GM19395 (cell line): ENCODE measurements at regions not wholly inside any gene's neighbourhood (a gene's known extent, or its start where the extent isn't known, plus 50 kb on each side); places are given as distances from the start of the nearest gene placed in this dataset.
"Not testable (repeated sequence)": the region's sequence is repeated elsewhere in the genome, so short reads cannot be mapped to it uniquely, and the experiment has no call there.

Experiments used
- ATAC-seq: cut with Tn5 transposase; IDR thresholded peaks from one replicate; pipeline ENCODE4 v1.9.1; 2021; ENCODE audit warnings: mild to moderate bottlenecking, moderate library complexity; ENCODE audit not compliant: unreplicated experiment

DNA sequence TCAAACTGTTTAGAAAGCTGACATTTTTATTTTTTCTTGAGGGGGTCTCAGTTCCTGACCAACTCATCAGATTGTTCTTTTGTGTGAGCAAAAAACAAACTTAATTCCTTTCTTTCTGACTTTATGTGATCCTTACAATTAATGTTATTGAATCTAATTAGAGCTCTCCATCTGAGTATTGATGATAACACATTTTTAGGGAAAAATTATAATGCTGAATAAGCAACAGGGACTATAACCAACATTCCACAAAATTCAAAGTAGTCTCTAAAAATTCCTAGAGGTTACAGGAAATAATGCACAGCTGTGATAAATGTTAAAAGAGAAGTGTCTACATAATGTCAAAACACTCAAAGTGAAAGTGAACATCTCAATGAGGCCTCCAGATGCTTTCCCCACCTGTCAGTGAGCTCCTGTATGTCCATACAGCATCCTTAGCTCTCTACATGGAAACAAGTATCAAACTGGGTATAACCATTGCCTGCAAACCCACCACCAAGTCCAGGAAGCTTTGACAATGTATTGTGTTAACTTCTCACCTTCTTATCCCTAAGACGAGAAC, 786.0 kb upstream of the SLC39A10 start:
- no peak for ATAC-seq

DNA sequence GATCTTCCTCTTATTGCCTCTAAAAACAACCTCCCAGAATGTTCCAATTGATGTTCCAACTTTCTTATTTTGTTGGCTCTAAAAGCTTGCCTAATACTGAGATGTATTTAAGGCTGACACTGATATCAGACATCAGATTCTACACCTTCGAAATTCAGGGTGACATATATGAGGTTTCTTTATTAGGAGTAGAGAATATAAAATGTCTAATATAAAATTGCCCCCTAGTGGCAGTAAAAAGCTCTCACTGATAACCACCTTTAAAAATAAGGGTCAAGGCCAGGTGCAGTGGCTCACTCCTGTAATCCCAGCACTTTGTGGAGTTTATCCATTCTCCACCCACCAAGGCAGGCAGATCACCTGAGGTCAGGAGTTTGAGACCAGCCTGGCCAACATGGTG, 789.7 kb upstream of the SLC39A10 start:
- peak; percentile 70 for ATAC-seq

DNA sequence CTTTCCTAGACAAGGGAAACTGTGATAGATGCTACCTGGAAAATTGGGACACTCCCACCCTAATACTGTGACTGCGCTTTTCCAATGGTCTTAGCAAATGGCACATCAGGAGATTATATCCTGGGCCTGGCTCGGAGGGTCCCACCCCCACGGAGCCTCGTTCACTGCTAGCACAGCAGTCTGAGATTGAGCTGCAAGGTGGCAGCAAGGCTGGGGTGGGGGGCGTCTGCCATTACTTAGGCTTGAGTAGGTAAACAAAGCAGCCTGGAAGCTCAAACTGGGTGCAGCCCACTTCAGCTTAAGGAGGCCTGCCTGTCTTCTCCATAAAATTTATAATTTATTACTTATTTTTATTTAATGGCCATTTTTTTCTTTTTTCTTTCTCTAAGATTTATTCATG, 802.1 kb upstream of the SLC39A10 start:
- no peak for ATAC-seq

GRCh38 chr2:194842871-194843270, 814.2 kb upstream of the SLC39A10 start:
- ATAC-seq, result no peak

GRCh38 chr2:194834371-194834770, 822.7 kb upstream of the SLC39A10 start:
- ATAC-seq, result not testable (repeated sequence)

- ATAC-seq, result no peak
Observed at GRCh38 chr2:194826241-194826640, 830.8 kb upstream of the SLC39A10 start.

DNA sequence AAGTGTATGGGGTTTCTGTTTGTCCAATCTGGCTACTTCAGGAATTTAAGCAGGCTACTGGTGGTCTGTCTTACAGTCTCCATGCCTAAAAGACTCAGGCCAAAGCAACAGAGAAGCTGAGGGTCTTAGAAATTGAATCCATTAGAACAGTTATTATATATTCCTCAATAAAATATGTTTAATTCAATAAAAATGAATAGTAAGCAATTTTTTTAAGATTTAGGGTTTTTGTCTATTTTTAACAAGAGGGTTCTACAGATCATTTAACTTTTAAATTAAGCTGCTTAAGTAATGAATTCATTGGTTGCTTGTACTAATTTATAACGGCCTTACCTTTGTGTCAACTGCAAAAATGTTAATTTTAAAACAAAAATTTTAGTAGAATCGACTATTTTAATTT, 832.6 kb upstream of the SLC39A10 start:
- ATAC-seq, result no peak

DNA sequence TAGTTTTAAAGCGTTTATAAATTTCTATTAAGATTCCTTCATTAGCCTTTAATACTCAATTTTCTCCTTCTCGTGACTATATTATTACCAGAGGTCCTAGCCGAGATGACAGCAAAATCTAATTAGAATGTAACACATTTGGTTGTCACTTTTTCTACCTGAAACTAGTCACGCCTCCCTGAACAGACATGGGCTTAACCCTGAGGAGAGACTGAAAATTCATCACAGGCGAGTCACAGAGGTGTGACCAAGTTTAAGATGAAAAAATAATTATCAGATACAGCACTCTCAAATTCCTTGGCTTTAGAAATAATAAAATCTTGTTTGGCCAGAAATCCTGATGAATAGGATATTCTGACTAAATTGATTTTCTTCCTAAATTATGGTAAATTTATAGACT, 834.4 kb upstream of the SLC39A10 start:
- ATAC-seq, result no peak

DNA sequence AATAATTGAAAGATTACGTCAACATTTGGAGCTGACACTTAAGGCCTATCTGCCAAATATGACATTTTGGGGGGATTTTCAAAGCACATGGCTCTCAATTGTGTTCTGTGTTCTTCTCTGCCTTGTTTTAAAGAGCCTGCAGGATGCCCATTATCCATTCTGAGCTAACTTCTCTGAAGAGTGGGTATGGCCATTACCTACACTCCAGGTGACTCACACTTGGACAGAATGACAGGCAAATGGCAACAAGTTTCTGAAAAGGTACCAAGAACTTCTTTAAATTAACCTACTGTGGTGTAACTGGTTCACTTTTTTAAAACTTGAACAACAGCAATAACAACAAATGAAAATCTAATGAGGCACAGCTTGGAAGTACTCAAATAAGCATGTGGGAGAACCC, 834.9 kb upstream of the SLC39A10 start:
- no peak for ATAC-seq

- ATAC-seq, result no peak
Observed at GRCh38 chr2:194819367-194819766, 837.7 kb upstream of the SLC39A10 start.

GRCh38 chr2:194815475-194815874, 841.6 kb upstream of the SLC39A10 start:
- ATAC-seq, result no peak

DNA sequence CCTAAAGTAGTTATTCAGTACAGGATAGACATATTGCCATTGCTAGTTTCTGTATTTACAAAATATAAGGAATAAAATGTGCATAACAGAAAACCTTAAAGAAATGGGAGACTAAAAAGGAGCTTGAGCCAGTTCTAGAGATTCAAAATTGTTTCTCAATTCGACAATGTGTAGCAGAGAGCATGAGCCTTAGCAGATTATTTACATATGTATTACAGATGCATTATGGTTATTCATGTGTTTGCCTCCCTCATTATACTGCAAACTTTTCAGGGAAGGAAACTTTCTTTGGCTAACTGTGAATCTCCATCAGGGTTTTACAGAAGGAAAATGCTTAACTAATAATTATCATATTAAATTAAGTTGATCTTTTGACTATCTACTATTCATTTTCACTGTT, 854.4 kb upstream of the SLC39A10 start:
- no peak for ATAC-seq

DNA sequence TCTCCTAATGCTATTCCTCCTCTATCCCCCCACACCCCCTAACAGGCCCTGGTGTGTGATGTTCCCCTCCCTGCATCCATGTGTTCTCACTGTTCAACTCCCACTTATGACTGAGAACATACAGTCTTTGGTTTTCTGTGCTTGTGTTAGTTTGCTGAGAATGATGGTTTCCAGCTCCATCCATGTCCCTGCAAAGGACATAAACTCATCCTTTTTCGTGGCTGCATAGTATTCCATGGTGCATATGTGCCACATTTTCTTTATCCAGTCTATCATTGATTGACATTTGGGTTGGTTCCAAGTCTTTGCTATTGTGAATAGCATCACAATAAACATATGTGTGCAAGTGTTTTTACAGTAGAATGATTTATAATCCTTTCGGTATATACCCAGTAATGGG, 870.0 kb upstream of the SLC39A10 start:
- ATAC-seq, result not testable (repeated sequence)

GRCh38 chr2:194771394-194771793, 885.6 kb upstream of the SLC39A10 start:
- not testable (repeated sequence) for ATAC-seq

- ATAC-seq, result no peak
Observed at GRCh38 chr2:194769030-194769429, 888.0 kb upstream of the SLC39A10 start.

DNA sequence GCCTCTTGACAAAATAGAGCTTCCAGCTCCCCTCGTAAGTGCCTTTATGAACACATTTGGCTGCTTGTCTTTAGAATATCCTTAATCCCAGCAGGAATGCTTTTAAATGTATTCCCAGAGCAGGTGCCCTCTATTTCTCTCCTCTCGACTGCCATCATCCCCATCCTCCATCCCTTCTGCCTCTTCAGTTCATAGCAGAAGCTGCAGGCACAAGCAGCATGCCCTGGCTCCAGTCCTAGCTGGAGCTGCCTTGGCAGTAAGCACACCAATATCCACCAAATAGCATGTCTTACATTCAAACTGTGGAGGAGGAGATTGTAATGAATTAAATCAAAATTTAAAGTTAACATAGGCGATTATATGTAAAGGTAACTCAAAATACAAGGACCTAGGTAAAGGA, 891.3 kb upstream of the SLC39A10 start:
- no peak for ATAC-seq

DNA sequence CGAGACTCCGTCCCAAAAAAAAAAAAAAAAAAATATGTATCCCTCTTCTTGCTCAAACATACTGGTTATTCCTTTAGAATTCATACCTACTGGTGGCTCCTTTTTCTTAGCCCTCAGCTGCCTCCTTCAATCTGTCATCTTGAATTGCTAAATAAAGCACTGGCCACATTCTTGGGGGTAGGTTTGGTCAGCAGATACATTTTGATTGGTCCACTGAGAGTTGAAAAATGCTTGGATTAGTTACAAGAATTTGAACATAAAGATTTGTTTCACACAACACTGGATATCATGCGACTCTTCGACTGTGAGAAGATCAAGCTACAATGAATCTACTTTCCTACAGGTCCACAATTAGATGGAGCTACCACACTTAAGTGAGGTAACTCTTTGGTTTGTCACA, 906.1 kb upstream of the SLC39A10 start:
- no peak for ATAC-seq

- no peak for ATAC-seq
Observed at GRCh38 chr2:194745557-194746146, 911.4 kb upstream of the SLC39A10 start.

GRCh38 chr2:194742706-194743105, 914.3 kb upstream of the SLC39A10 start:
- no peak for ATAC-seq

DNA sequence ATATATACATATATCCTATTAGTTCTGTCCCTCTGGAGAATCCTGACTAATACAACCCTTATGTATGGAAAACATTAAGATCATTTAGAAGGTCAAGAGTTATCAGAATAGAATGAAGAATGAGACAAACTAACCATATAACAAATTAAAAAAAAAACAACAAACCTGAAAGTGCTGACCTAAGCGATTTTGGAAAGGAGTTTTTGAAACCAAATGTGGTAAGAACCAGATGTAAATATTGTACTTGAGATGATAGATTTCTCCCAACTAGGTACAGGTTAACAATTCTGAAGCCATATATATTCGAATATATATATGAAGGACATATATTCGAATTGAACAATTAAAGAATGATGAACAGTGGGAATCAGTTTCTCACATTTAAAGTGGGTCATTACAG, 917.8 kb upstream of the SLC39A10 start:
- no peak for ATAC-seq

DNA sequence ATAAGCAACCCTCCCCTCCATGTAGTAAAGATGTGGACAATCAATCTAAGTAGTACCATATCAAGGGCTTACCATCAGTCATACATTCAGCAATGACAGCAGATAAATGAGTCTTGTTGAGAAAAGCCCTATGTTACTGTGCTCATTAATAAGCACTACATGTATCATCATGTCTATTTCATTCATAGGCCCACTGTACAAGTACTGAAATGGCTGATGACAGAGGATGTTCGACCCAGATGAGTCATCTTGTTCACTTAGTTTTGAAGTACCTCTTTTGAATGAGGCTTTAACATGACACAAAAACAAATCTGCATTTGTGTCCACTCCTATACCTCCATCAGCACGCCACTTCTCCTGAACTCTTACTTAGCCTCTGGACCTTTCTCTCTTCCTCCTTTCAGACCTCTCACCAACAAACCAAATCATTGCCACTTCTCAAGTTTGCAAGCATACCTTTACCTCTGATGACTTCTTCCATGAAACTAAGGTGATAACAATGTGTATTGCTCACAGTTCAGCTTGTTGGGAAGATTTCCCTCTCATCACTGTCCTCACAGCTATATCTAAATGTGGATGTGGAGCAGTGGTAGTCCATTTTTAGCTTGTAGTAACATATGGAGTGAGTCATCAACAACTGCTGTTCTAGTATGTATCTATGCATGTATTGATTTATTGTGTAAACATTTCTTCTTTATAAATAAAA, 921.0 kb upstream of the SLC39A10 start:
- no peak for ATAC-seq

DNA sequence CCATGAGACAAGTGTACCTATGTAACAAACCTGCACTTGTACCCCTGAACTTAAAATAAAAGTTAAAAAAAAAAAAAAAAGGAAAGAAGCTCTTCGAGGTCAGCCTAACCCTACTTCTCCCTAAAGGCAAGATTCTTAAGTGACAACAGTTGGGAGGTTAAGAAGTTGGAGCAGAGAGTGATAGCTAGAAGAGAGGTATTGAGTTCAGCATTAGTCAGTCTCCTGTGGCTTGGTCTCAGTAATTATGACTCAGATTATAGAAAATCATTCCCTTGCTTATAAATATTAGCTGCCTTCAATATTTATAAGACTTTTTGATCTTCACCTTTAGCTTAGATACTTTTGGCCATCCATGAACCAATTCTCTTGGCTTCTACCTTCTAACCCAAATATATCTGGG, 926.8 kb upstream of the SLC39A10 start:
- no peak for ATAC-seq

DNA sequence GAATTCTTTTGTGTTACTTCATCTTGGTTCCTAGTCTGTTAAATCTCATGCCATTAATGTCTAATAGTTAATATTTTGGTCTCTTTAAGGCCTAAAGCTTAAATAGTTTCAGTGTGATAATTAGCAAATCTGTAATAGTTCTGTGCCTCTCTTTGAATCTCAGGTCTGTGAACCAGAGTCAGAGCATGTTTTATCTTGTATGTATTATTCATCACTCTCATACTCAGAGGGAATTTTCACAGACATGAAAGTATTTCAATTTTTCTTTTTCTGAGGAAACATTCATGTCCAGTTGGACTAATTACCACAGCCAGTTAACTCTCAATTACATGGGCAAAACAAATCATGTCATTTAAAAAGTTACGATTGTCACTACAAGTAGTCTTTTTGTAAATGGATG, 931.9 kb upstream of the SLC39A10 start:
- ATAC-seq, result no peak
